Erythroblast (primary cell): ENCODE measurements at regions not wholly inside any gene's neighbourhood (a gene's known extent, or its start where the extent isn't known, plus 50 kb on each side); places are given as distances from the start of the nearest gene placed in this dataset.

ENCODE experiments used
- GATA1 ChIP-seq: IDR thresholded peaks from 2 replicates; pipeline ENCODE4 v1.6.1; 2011; ENCODE audit warnings: low read depth, mild to moderate bottlenecking, control low read depth, low read length, moderate library complexity
- POLR2A ChIP-seq: IDR thresholded peaks from 2 replicates; pipeline ENCODE4 v1.6.1; 2011; ENCODE audit warnings: mild to moderate bottlenecking, low read length

DNA sequence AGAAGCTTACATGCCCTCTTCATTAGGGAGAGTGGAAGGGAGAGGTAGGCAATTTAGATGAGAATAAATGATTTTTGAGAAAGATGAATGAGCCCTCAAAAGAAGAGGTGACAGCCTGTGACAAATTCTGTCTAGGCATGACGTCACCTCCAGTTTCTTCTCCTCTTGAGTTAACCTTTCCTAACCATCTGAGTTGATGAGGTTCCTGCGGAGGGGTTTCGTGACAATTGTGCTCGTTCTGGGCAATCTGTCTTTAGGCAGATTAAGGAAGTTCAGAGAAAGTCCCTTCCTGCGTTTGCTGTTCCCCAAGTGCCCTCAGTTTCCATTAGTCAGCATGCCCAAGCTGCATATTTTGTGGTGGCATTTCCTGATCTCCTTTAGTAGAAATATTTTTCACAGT, 640.2 kb upstream of the SYT4 start:
- no peak for TF ChIP-seq POLR2A
- TF ChIP-seq GATA1: no peak
